NCI-H510A (cell line): ENCODE measurements at regions not wholly inside any gene's neighbourhood (a gene's known extent, or its start where the extent isn't known, plus 50 kb on each side); places are given as distances from the start of the nearest gene placed in this dataset.

Source experiments
- DNase-seq: peaks from one replicate; lab custom pipeline; 2025; lab: John Stamatoyannopoulos, UW

- DNase-seq = no peak
These were observed 140.2 kb downstream of the GMNC start for GRCh38 chr3:190722181-190722905.

DNA sequence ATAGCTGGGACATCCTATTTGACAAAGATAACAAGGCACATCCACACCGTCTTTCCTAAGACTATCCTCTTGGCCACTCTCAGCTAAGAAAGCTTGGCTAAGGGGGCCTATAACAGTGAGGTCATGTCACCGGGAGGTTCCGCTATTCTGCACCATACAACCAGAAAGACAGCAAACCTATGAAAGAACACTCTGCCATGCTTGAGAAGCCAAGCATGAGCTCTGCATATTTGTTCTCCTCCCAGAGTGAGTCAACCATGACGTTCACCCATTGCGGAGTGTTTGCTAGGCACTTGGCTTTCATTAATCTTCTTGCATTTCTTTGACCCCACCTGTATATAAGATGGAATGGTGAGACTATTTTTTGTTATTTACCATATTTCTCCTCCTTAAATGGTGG lies 141.2 kb downstream of the GMNC start:
- peak; percentile 80 for DNase-seq

GRCh38 chr3:190718671-190719070 lies 143.8 kb downstream of the GMNC start:
- no peak for DNase-seq

GRCh38 chr3:190718097-190718496 lies 144.4 kb downstream of the GMNC start:
- no peak for DNase-seq

GRCh38 chr3:190716961-190717360 lies 145.5 kb downstream of the GMNC start:
- no peak for DNase-seq

- no peak for DNase-seq
These were observed 146.3 kb downstream of the GMNC start for GRCh38 chr3:190716211-190716610.

- no peak for DNase-seq
These were observed 151.8 kb downstream of the GMNC start for GRCh38 chr3:190710723-190711122.

GRCh38 chr3:190709351-190709773 lies 153.1 kb downstream of the GMNC start:
- no peak for DNase-seq
